Posterior cingulate gyrus (tissue), 11 donors: ENCODE measurements at regions not wholly inside any gene's neighbourhood (a gene's known extent, or its start where the extent isn't known, plus 50 kb on each side); places are given as distances from the start of the nearest gene placed in this dataset.

Source experiments
- DNase-seq, 10 donors: peaks; one replicate each; pipeline versions ENCODE4 v3.0.0 to v3.0.0-alpha.2; 2020 to 2021; ENCODE audit warnings: mixed read lengths in 3 of 10
- intact Hi-C: fragments of 100-400 bp; cut with DNase I; formaldehyde crosslinking; loops from one replicate; pipeline ENCODE4 v1.15.1; 2023

DNA sequence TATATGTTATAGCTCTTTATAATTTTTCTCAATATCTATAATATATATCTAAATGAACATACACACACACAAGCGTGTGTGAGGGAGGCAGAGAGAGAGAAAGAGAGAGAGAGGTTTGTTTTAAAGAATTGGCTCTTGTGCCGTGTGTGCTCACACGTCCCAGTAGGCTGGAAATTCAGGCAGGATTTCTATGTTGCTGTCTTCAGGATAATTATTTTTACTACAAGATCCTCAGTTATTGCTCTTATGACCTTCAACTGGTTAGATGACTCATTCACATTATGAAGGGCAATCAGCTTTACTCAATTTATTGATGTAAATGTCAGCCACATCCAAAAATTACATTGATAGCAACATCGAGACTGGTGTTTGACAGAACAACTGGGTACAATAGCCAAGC lies 1520.7 kb upstream of the PCDH7 start:
- DNase-seq, result no peak
- intact Hi-C loops, result no loop called here

DNA sequence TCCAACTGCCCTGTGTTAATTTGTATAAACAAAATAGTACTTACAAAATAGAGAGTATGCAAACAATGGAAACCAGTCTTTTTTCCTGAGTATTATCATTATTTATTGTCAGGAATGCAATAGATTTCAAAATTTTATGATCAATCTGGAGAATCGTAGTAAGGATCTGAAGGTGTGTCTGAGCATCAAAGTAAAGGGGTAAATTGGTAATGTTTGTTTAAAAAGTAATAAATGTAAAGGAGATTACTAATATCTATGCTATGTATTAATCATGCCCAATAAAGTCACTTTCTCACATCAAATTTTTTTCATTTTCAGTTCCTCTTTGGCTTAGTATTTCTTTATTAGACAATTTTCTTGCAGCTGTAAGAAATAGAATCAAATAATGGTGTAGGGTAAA lies 1507.1 kb upstream of the PCDH7 start:
- intact Hi-C loops, result no loop called here
- no peak for DNase-seq

DNA sequence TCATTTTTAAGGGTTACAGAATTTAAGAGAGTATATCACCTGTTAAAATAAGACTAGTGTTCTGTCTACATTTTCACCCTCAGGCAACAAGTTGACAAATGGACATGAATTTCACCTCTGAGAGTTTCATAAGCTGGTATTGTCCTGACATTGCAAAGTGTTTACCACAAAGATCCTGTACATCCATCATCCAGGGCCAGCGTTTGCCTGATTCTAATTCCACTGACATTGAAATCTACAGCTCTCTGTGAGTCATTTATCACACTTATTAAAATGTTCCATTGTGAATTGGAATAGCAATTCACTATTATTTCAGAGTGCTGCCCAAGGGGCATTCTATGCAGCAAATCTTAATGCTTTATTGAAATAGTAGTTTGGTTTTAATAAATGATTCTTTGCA lies 1499.4 kb upstream of the PCDH7 start:
- DNase-seq, result no peak
- intact Hi-C loops, result no loop called here

DNA sequence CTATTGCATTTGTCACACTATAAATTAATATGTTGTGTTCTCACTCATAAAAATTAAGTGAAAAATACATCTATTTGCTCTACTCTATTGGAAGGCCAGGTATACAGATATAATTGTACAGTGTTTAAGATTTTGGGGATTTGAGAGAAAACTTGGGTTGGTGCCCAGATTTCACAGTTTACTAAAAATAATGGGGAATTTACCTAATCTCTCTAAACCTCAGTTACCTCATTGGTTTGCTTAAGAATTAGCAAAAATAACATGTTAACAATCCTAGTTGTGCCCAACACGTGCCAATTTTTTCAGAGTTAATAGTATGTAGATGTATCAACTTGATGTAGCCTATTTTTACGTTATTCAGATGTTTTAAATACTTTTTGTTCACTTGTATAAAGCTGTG lies 1495.3 kb upstream of the PCDH7 start:
- intact Hi-C loops, result no loop called here
- DNase-seq, result no peak

DNA sequence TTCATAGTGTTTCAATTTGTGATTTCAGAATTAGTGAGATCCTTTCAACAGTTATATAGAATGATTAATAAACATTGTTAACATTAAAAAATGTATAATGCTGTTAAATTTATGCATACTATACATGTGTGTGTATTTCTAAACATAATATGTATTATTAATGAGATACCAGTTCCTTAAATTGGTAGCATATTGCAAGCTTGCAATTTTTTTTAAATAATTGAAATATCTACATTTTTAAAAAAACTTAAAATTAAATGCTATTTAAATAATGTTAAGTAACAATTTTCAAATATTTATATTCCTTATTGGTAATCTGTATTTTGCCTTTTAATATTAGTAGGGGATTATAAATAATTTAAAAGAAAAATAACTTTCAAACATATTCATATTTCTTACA lies 1479.5 kb upstream of the PCDH7 start:
- no peak for DNase-seq
- intact Hi-C loops, result no loop called here

DNA sequence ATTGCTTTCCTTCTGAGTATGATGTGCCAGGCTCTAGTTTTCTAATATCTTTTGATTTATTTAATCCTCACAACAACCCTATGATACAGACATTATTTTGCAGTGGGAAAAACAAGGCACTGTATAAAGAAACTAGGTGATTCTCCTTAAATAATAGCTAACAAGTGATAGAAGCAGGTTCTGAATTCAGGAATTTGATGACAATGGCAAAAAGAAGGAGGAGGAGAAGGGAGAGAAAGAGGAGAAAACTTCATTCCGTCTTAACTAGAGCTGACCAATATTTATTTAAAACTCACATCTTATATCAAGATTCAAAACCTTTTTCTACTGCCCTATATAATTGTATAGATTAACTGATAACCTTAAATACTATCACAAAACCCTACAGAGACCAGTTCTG lies 1477.1 kb upstream of the PCDH7 start:
- intact Hi-C loops, result no loop called here
- DNase-seq, result no peak

DNA sequence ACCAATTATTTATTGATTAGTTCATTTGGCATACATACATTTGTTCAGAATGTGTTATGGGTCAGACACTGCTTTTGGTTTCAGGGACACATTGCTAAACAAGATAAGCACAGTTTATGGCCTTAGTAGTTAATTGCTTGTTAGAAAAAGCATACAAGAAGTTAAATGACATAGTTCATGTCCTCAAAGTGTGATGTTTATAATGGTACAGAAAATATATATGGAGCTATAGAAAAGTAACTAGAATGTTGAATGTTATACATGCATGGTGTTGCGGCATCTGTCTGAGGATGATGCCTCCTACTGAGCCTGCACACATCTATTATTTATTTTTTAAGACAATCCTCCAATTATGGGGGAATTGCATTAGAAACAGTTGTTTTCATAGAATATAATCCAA lies 1476.3 kb upstream of the PCDH7 start:
- intact Hi-C loops, result no loop called here
- no peak for DNase-seq

DNA sequence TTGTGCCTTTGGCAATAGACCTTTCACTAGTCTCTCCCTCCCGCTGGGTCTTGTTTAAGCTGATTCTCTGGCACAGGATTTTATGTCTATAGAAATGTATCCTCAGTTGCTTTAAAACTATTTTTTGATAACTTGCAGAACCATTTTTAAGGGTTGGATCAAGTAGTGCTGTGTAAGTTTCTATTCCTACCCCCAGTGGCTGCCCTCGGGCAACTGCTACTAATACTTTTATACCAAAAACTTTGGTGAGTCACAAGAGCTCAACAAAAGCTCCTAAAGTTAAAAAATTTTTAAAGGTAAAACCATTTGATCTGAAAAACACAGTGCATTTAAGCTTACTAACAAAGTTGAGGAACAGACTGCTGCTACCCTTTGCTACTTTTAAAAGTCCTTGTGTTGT lies 1460.6 kb upstream of the PCDH7 start:
- DNase-seq, result no peak
- intact Hi-C loops, result no loop called here

DNA sequence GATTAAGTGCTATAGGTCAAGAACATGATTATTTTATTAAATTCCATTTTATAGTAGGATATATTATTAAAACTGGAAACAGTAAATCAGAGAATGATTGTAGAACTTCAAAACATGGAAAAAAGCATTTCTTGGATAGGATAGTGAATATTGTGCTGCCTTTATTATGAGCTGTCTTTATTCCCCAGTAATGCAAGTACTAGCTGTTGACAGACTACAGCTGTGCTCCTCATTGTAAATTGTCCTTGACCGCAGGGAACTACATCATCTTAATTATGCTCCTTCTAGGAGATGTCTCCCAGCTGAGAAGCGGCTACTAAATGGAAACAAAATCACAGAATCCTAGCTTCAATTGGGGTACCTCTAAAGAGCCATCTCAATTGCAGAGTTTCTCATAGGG lies 1457.2 kb upstream of the PCDH7 start:
- intact Hi-C loops, result no loop called here
- no peak for DNase-seq

DNA sequence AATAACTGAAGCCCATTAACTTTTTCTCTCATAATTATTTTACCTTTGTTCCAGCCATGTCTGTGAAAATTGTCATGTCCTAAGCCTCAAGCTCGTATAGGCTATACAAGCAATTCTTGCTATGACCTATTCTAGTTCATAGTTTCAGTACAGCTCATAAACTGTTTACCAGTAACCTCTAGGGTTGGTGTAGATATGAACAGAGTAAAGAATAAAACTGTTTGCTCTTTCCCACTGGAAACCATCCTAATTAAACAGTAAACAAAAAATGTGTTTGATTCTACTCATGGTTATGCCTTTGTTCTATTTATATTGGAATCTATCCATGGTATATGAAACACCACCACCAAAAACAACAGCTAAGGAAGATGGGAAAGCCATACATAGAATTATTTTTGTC lies 1444.0 kb upstream of the PCDH7 start:
- no peak for DNase-seq

DNA sequence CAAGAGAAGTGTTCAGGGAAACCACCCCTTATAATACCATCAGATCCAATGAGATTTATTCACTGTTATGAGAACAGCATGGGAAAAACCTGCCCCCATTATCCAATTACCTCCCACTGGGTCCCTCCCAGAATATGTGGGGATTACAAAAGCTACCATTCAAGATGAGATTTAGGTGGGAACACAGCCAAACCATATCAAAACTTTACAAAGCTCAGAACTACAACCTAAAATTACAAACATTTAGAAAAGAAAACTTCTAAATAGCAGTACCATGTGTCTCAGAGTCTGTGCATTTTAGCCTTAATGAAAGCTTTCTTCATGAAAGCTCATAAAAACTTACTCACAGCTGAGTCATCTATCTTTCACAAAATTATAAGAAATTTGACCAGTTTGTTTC lies 1442.8 kb upstream of the PCDH7 start:
- intact Hi-C loops, result no loop called here
- no peak for DNase-seq

More for the DNA sequence above, 1444.0 kb upstream of the PCDH7 start:
- intact Hi-C loops, result no loop called here

DNA sequence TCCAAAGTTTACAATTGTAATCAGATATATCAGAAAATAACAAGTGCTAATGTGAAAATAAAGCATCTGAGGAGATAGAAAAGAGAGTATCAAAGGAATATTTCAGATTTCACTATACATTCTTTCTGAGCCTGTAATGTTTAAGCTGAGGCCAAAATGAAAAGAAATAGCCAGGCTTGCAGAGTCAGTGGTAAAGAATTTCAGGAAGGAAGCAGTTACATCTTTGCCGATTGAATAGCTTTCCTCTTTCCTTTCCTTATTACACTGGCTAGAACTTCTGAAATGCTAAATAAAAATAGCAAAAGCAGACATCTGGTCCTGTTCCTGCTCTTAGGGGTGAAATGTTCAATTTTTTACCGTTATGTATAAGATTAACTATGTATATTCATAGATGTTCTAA lies 1441.6 kb upstream of the PCDH7 start:
- DNase-seq, result no peak

DNA sequence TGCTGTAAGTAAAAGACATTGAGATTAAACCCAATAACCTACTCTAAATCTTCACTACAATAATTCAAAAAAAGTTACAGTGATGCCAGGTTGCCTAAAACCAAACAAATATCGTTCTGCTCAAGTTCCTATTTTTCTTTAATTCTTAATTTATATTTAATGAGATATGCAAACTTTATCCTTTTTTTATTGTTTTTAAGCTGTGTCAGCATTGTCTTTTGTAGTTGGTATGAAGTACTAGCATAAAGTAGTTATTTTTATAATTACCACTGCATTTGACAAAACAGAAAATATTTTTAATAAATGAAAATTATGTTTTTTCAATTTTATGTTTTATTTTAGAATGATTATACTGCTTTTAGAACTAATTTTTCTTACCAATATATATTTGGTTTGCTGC lies 1431.1 kb upstream of the PCDH7 start:
- DNase-seq, result no peak
- intact Hi-C loops, result no loop called here

More for the DNA sequence above, 1441.6 kb upstream of the PCDH7 start:
- intact Hi-C loops, result no loop called here

DNA sequence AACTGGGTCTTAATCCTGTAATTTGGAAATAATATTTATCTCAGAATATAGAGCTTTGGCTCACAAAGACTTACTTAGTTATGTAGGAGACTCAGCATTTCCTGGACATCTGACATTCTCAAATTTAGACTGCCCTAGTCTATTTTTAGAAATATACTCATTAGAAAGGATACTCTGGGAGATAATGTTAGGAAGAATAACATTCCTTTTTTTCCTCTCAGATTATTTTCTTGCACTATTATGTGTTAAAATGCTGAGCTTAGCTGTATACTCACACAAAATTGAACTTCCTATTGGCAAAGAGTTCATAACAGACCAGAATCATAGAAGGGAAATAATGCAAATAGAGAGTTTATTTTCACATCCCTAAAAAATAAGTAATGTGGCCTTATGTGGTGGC lies 1424.9 kb upstream of the PCDH7 start:
- intact Hi-C loops, result no loop called here
- DNase-seq, result no peak

DNA sequence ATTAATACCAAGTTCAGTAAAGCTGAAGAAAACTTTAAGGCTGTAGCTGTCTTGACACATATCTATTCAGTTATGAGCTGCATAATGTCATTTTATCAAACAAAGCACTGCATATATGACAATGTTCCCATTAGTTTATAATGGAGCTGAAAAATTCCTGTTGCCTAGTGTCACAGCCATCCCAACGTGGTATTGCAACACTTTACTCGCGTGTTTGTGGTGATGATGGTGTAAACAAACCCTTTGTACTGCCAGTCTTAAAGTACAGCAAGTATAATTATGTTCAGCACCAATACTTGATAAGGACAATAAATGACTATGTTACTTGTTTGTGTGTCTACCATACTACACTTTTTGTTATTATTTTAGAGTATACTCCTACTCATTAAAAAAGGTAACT lies 1415.6 kb upstream of the PCDH7 start:
- intact Hi-C loops, result no loop called here
- no peak for DNase-seq

DNA sequence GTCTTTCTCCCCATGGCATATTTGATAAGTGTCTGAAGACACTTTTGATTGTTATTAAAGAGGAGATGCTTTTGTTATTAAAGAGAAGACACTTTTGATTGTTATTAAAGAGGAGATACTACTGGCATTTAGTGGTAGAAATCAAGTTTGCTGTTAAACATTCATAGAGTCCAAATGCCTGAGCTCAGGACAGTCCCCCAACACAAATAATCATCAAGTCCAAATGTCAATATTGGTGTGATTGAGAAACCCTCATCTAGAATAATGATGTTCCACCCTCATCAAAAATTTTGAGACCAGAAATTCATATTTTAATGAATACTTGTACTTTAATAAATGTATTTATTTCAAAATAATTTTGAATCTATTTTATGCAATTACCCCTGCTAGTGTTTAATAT lies 1412.9 kb upstream of the PCDH7 start:
- intact Hi-C loops, result no loop called here
- DNase-seq, result no peak

DNA sequence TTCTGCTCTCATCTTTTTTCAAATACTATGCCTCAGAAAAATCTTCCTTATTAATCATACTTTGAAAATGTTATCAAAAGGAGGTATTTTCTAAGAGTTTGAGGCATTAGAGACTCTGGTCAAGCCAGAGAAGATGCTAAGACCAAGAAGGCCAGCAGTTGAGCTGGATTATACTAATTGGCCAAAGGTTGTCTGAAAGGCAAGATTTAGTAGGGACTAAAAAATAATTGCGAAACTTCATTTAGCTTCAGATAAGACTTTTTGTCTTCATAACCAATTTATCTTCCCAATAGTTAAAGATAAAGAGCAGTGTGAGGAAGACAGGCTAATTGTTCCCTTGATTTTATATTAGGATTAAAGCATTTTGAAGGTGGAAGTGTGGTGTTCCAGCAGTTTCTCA lies 1412.4 kb upstream of the PCDH7 start:
- DNase-seq, result no peak
- intact Hi-C loops, result no loop called here

DNA sequence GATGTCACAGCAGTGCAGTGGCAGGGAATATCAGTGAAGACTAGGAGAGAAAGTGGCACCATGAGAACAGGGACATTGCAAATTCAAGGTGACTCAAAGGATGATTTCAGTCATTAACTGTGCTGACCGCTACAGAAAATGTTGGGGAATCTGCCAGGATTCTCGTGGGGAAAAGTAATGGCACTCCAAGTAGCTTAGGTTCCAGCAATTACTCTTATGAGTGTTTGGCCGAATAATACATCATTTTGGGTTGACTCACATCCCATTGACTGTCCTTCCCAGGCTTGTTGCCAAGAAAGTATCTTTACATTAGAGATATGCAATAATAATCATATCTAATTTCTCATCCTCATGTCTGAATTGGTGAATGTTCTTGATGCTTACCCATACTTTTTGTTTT lies 1411.1 kb upstream of the PCDH7 start:
- intact Hi-C loops, result no loop called here
- DNase-seq, result no peak

DNA sequence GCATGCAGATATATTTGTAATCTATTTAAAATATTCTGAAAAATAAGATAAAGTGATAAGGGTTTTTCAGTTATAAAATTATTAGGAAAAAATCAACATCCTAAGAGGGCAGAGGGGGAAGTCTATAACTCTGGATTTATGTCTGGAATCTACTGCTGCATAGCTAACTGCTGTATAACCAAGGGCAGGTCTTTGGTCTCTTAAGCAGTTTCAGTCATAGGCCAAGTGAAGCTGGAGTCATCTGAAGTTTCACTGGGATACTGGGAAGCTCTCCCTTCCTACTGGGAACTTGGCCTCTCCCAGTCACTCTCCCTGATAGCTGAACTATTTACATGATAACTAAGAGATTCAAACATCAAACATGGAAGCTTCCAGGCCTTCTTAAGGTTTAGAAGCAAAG lies 1409.9 kb upstream of the PCDH7 start:
- DNase-seq, result no peak
- intact Hi-C loops, result no loop called here

DNA sequence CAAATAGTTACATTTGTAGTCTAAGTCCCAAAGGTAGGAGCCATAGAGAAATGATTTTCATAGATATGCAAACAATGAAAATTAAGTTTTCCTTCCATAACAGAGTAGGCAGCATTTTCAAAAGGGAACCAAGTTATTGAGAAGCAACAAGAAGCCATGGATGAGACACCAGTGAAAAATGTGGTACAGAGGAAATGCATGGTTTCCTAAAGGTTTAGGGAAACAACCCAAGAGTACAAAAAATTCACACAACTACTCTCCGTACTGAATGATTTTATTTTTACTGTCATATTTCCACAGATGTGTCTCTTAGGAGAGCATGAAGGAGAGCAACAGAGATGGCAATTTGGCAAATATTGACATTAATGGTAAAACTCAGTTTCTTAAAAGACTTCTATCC lies 1408.9 kb upstream of the PCDH7 start:
- intact Hi-C loops, result no loop called here

DNA sequence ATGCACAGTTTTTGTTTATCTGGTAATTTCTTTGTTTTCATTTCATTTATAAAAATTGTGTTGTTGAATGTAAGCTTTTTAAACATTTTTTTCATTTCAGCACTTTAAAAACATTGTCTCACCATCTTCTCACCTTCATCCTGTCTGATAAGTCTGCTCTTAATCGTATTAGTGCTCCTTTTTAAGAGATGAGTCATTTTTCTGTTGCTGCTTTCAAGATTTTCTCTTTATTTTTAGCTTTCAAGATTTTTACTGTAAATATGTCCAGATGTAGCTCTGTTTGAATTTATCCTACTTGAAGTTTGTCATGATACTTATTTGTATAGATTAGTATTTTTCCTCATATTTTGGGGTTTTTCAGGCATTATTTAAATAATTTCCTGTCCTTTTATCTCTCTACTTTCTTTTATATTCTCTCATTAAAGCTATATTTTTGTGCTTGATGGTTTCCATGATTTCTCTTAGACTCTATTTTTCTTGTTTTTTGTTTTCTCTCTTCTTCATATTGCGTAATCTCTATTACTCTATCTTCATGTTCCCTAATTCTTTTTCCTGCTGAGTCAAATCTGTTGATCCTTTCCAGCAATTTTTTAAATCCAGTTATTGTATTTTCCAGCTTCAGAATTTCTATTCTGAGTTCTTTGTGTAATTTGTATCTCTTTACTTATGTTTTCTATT lies 1400.4 kb upstream of the PCDH7 start:
- intact Hi-C loops, result no loop called here
- DNase-seq, result no peak

More for the DNA sequence above, 1408.9 kb upstream of the PCDH7 start:
- no peak for DNase-seq

DNA sequence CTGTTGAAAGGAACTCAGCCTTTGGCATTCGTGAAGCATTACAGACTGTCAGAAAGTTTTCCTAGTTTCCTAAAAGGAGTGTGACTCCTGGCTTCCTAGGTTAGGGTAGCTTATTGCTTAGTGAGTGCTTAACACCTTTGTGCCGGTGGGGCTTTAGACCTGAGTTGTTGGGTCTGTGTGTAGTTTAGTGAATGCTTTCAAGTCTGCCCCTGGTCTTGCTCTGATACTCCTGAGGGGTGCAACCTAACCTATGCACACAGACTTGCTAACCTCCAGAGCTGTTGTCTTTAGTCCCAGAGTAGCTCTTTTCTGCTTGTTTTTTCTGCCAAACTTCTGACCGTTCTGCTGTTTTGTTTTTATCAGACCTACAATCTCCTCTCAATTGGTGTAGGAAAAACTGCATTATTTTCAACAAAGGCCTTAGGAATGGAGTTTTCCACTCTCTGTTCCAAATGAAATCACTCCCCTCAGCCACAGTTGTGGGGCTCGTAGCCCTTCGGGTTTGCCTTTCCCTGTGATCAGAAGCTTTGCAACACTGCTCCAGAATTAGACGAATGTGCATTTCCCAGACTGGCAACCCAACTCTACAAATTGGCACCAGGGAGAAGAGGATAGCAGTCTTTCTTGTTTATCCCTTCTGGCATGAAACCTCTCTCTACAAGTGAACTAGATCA lies 1399.1 kb upstream of the PCDH7 start:
- intact Hi-C loops, result no loop called here

DNA sequence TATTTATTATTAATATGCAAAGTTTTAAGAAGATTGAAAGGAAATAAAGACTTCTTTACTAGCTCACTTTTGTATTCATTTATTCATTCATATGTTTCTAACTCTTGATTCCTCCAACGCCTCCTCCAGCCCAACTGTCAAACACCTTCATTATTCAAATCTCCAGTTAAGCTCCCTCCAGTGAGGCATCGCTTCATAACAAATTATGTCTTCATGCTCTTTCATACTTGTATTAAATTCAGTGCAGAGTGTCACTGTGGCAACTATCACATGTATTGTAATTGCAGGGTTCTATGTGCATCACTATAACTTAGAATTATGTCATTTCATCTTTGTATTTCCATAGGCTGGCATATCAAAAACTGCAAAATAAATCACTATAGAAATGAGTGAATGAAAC lies 1394.2 kb upstream of the PCDH7 start:
- no peak for DNase-seq
- intact Hi-C loops, result no loop called here

More for the DNA sequence above, 1399.1 kb upstream of the PCDH7 start:
- no peak for DNase-seq
